ENCODE measurements at regions not wholly inside any gene's neighbourhood (a gene's known extent, or its start where the extent isn't known, plus 50 kb on each side); places are given as distances from the start of the nearest gene placed in this dataset.
"Not testable (repeated sequence)": the region's sequence is repeated elsewhere in the genome, so short reads cannot be mapped to it uniquely, and the experiment has no call there.

DNA sequence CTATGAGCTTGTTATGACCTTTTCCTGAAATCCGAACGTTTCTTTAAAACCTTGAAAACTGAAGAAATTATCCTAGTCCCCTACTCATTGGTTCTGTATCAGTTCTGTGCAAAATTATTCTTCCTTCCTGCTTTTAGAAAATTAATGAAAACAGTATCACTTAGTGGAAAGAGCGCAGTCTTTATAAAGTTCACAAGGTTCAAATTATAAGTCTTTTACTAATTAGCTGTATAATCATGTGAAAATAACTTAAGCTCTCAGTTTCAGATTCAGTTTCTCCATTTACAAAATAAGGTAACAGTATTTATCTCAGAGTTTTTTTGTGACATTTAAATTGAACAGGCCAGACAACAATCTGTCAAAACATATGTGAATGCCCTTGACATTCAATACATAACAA, 306.1 kb downstream of the ADAMTS20 start:
- no peak for DNase-seq

DNA sequence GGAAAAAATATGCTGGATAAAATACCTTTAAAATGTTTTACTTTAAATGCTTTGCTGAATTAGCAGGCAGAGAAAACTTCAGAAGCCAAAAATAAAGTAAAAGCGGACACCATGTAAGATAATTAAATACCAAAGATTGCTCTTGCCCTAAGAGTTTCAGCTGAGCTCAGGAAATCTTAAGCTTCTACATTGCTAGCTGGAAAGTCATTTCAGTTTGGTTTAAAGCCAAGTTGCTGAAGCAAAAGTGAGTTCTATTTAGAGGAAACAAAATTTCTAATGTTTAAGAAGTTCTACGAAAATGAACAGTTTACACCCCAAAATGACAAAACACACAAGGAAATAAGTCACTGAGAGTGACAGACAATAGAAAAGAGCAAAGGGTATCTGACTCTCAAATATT, 310.0 kb downstream of the ADAMTS20 start:
- DNase-seq, result no peak

- DNase-seq, result no peak
These were observed 313.7 kb downstream of the ADAMTS20 start for GRCh38 chr12:43238281-43238680.

GRCh38 chr12:43237238-43237879, 314.6 kb downstream of the ADAMTS20 start:
- DNase-seq, result no peak

DNA sequence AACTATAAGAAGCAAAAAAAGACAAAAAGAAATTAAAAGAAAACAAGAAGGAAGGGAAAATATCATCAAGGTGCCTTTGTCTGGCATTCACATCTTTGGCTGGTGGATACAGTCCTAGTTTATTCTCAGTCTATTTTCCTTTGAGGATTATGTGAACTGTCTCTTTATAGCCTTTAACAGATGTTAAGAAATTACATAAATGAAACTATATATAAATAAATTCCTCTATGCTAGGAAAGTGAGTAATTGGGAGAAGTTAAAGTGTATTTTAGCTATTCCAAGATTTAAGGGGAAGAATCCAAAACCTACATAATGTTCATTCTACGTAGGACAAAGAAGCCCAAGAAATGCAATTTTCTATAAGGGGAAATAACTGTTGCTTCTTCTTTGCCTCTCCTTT, 316.3 kb downstream of the ADAMTS20 start:
- DNase-seq, result no peak

DNA sequence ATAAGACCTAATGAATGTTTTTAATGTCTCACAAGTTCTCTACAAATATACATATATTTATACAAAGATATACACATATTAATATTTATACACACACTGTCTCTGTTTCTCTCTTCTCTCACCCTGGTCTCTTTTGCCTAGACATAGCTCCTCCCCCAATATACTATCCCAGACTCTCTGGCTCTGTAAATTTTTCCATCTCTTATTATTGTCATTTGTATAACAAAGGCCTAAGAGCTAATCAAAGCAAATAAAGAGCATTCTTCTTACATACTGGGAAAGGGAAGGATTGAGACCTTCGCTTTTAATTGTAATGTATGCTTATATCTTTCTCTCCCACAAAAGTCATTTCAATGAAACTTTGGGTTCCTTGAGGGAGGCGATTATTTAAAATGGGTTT, 318.1 kb downstream of the ADAMTS20 start:
- DNase-seq, result no peak

- no peak for DNase-seq
These were observed 325.9 kb downstream of the ADAMTS20 start for GRCh38 chr12:43226151-43226550.

DNA sequence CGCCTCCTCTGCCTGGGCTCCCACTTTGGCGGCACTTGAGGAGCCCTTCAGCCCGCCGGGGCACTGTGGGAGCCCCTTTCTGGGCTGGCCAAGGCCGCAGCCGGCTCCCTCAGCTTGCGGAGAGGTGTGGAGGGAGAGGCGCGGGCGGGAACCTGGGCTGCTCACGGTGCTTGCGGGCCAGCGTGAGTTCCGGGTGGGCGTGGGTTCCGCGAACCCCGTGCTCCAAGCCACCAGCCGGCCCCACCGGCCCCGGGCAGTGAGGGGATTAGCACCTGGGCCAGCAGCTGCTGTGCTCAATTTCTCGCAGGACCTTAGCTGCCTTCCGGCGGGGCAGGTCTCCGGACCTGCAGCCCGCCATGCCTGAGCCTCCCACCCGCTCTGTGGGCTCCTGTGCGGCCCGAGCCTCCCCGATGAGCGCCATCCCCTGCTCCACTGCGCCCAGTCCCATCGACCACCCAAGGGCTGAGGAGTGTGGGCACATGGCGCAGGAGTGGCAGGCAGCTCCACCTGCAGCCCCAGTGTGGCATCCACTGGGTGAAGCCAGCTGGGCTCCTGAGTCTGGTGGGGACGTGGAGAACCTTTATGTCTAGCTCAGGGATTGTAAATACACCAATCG, 327.7 kb downstream of the ADAMTS20 start:
- DNase-seq, result not testable (repeated sequence)

- DNase-seq, result no peak
These were observed 329.2 kb downstream of the ADAMTS20 start for GRCh38 chr12:43222796-43223195.

- DNase-seq, result no peak
These were observed 330.8 kb downstream of the ADAMTS20 start for GRCh38 chr12:43221216-43221615.

- DNase-seq, result no peak
These were observed 335.5 kb downstream of the ADAMTS20 start for GRCh38 chr12:43216490-43216889.

- DNase-seq, result no peak
These were observed 337.8 kb downstream of the ADAMTS20 start for GRCh38 chr12:43214166-43214565.

- DNase-seq, result no peak
These were observed 338.4 kb downstream of the ADAMTS20 start for GRCh38 chr12:43213608-43214007.

DNA sequence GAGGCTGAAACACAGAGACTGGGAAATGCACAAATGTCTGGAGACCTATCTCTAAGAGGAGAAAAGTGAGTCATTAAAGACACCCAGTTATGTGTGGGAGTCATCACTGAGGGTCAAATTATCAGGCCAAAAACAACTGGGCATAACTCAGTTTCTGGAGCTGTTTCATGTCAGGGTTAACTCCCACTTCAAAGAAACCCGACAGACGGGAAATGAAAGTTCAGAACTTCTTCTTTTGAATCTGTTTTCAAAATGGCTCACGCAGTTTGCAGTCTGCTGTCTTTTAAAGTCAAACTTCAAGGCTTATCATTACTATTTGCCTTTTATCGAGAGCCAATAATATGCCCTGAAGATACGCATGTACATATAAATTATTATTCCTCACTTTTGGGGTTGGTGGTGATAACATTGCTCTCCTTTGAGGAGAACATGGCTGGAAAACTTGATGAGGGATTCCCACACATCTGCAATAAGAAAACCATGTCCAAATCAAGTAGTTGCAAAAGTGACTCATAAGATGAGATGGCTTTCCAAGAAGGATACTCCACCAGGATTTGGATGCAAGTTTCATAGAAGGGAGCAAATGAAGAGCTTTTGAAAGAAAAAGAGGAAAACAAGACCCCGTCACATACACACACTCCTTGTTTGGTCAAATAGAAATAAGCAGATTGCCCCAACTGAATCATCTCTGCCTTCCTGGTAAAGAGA, 341.4 kb downstream of the ADAMTS20 start:
- DNase-seq, result no peak

GRCh38 chr12:43208627-43209026, 343.4 kb downstream of the ADAMTS20 start:
- DNase-seq, result no peak

GRCh38 chr12:43208221-43208620, 343.8 kb downstream of the ADAMTS20 start:
- no peak for DNase-seq

DNA sequence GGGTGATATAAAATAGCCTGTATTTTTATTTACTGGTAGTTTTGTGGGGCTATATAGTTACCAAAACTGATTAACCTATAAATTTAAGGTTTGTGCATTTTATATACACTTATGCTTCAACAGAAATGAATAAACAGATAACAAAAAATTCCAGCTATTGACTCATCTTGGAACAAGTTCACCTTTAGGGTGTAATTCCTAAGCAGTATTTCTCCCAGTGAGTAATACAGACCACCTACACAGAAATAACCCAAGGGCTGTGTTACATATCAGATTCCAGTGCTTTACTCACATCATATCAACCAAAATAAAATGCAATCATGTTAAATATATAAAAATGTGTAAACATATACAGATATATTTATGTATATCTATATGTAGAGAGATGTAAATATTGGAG, 345.6 kb downstream of the ADAMTS20 start:
- no peak for DNase-seq

- no peak for DNase-seq
These were observed 353.4 kb downstream of the ADAMTS20 start for GRCh38 chr12:43198608-43199007.

DNA sequence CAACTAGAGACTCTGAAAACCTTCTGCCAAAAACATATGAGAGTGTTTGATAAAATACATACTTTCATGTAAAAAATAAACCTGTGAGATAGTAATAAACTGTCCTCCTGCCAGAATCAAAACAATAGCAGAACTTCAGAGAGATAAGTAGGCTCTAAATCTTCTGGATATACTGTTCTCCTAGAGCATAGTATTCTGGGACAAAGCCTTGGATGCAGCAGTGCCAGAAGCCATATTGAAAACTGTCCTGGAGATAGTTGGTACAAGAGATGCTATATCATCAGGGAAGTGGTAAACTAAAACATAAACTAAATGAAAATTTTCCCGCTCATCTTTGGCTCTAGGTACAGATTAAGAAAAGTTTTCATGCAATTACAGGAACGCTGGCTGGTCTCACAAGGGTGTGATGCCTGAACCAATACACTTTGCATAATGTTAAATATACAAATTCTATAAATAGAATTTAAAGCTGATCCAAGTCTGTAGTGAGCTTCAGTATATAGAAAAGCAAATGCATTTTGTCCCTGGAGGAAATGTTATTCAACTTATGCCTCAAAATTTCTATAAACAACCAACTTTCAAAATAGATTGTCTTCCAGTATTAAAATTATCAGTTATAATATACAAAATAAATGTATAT, 355.6 kb downstream of the ADAMTS20 start:
- DNase-seq, result no peak

GRCh38 chr12:43193096-43193495, 358.9 kb downstream of the ADAMTS20 start:
- DNase-seq, result not testable (repeated sequence)

DNA sequence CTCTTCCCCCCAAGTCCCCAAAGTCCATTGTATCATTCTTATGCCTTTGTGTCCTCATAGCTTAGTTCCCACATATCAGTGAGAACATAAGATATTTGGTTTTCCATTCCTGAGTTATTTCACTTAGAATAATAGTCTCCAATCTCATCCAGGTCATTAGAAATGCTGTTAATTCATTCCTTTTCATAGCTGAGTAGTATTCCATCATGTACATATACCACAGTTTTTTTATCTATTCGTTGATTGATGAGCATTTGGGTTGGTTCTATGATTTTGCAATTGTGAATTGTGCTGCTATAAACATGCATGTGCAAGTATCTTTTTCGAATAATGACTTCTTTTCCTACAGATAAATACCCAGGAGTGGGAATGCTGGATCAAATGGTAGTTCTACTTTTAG, 359.6 kb downstream of the ADAMTS20 start:
- not testable (repeated sequence) for DNase-seq

DNA sequence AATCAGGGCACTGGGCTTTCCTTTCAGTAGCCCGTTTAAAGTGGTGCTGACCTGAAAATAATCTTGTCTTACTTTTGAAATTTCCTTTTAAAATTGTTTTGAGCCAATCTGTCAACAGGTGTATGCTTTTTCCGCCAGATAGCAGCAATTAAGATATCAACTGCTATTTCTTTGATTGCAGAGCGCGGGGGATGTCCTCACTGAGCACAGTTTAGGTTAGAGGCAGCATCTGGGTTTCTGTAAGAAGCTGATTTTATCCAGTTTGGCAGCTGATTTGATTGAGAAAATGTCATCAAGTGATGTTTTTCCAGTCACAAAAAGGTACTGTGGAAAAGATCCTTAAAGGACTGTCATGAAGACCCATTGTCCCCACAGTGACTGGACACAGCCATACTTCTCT, 371.8 kb downstream of the ADAMTS20 start:
- DNase-seq, result no peak

- no peak for DNase-seq
These were observed 372.5 kb downstream of the ADAMTS20 start for GRCh38 chr12:43179486-43179885.

- no peak for DNase-seq
These were observed 374.7 kb downstream of the ADAMTS20 start for GRCh38 chr12:43177276-43177675.

Data from GF-D8 (cell line).